GM12892 (cell line): ENCODE measurements at regions not wholly inside any gene's neighbourhood (a gene's known extent, or its start where the extent isn't known, plus 50 kb on each side); places are given as distances from the start of the nearest gene placed in this dataset.

Experiments used
- POLR2A ChIP-seq: IDR thresholded peaks from 2 replicates; pipeline ENCODE4 v1.6.1; 2011; ENCODE audit warnings: low read depth, low read length, control low read depth
- POLR2AphosphoS5 ChIP-seq: IDR thresholded peaks from 2 replicates; pipeline ENCODE4 v1.6.1; 2011; ENCODE audit warnings: low read depth, low read length, control low read depth
- TAF1 ChIP-seq: IDR thresholded peaks from 2 replicates; pipeline ENCODE4 v1.6.1; 2011; ENCODE audit warnings: low read depth, mild to moderate bottlenecking, control low read depth, low read length, borderline replicate concordance

- TF ChIP-seq POLR2A (no peak), POLR2AphosphoS5 (no peak), TAF1 (no peak)
These were observed 171.3 kb downstream of the TMEM18 start for GRCh38 chr2:505941-506340.
